Transverse colon (tissue), 4 donors: ENCODE measurements at regions not wholly inside any gene's neighbourhood (a gene's known extent, or its start where the extent isn't known, plus 50 kb on each side); places are given as distances from the start of the nearest gene placed in this dataset.

Experiments used
- CTCF ChIP-seq, 5 experiments: fragments of 200-600 bp in 3 of 5; fragments of 450-650 bp in 2 of 5; sonication (generic) in 3 of 5; IDR thresholded peaks; 1 replicate in 2 of 5; 2 replicates in 3 of 5; pipeline ENCODE4 v1.5.1; 2016 to 2017; ENCODE audit warnings: antibody characterized with exemption in 5 of 5, inconsistent platforms in 3 of 5, mild to moderate bottlenecking in 2 of 5, moderate library complexity in 1 of 5
- EP300 ChIP-seq: sonication (generic); formaldehyde crosslinking; IDR thresholded peaks from one replicate; pipeline ENCODE4 v1.6.1; 2017; ENCODE audit warnings: antibody characterized with exemption, low read depth
- POLR2A ChIP-seq: fragments of 450-650 bp; IDR thresholded peaks from one replicate; pipeline ENCODE4 v1.6.1; 2016; ENCODE audit warnings: antibody characterized with exemption, mild to moderate bottlenecking, moderate library complexity
- POLR2AphosphoS5 ChIP-seq, 3 donors: sonication (generic); formaldehyde crosslinking; IDR thresholded peaks; one replicate each; pipeline ENCODE4 v1.6.1; 2016; ENCODE audit warnings: antibody characterized with exemption in 3 of 3

GRCh38 chr4:41327770-41328169 is 71.0 kb downstream of the UCHL1 start:
- TF ChIP-seq CTCF (IDR thresholded peaks at IDR 0.05) (no peak), EP300 (no peak), POLR2AphosphoS5 (IDR thresholded peaks at IDR 0.05) (no peak), POLR2A (no peak)
